ENCODE measurements at regions not wholly inside any gene's neighbourhood (a gene's known extent, or its start where the extent isn't known, plus 50 kb on each side); places are given as distances from the start of the nearest gene placed in this dataset.

- H3K4me1 ChIP-seq (ENCODE audit: control insufficient read depth, insufficient read depth, low read length) = no peaks in the 10 kb centered on the region
- no peak for TF ChIP-seq NRF1 (conservative IDR thresholded peaks at IDR 0.05; ENCODE audit: low read depth, low read length)
- no peak for TF ChIP-seq CBX5 (IDR thresholded peaks at IDR 0.05; ENCODE audit: low read depth)
- no peak for TF ChIP-seq CREM (IDR thresholded peaks at IDR 0.05; ENCODE audit: low read depth)
- no peak for TF ChIP-seq TCF7 (IDR thresholded peaks at IDR 0.05; ENCODE audit: borderline replicate concordance)
- TF ChIP-seq TAF1 (IDR thresholded peaks at IDR 0.05; ENCODE audit: borderline replicate concordance, low read depth, low read length) = no peak
- SMC1A ChIA-PET (ENCODE audit: uncharacterized antibody, unreplicated experiment) = no interaction called here
- no peak overlapping the region for H3K27ac ChIP-seq (ENCODE audit: control insufficient read depth, insufficient read depth)
- RAD21 ChIA-PET (ENCODE audit: unreplicated experiment) = no interaction called here
- BruUV-seq (replicated peaks) = no TSS peak
- no peak for FAIRE-seq
- no peak for ATAC-seq
- no peaks in the 10 kb centered on the region for H3K79me2 ChIP-seq (ENCODE audit: control insufficient read depth, insufficient read depth, low read length)
- DNase-seq (ENCODE audit: low read depth, low spot score) = no peak
- H3K9me3 ChIP-seq (replicated peaks; ENCODE audit: control insufficient read depth, insufficient read depth, low read length) = no peaks in the 10 kb centered on the region
- intact Hi-C loops (cut with micrococcal nuclease; ENCODE audit: unreplicated experiment) (no loop called here), in situ Hi-C loops (cut with MboI) (no loop called here)
- H2AFZ ChIP-seq (ENCODE audit: control insufficient read depth, low read depth, low read length) = no peak overlapping the region
- POLR2A ChIA-PET = no interaction called here
- H3K27me3 ChIP-seq (replicated peaks in 1 of 2; ENCODE audit: control insufficient read depth in 2 of 2, insufficient read depth in 2 of 2, low read length in 1 of 2) = no peaks in the 10 kb centered on the region
- WGBS (ENCODE audit: insufficient coverage, insufficient replicate concordance, low lambda C conversion rate, missing lambda C conversion rate) = 0% methylated on average over 1 of the region's 1 CpG
- H4K20me1 ChIP-seq (ENCODE audit: control insufficient read depth, insufficient read depth) = no peaks in the 10 kb centered on the region
- no peak overlapping the region for H3K9ac ChIP-seq (ENCODE audit: control insufficient read depth, insufficient read depth, low read length)
- CTCF ChIA-PET = interaction anchor here (1.2 kb wide), 1 partner anchor 438 kb away, joined by 3 read pairs; no protein-coding TSS in a partner anchor
- H3K4me3 ChIP-seq = no peak overlapping the region
- H3K36me3 ChIP-seq (ENCODE audit: control insufficient read depth in 2 of 2, insufficient read depth in 2 of 2, low read length in 1 of 2) = no peaks in the 10 kb centered on the region
- H3K4me2 ChIP-seq (ENCODE audit: control insufficient read depth, insufficient read depth) = no peak overlapping the region
Measured at GRCh38 chr9:13915131-13915530, 398.8 kb downstream of the NFIB start.

GRCh38 chr9:13911473-13911872, 402.5 kb downstream of the NFIB start:
- CTCF ChIA-PET = no interaction called here
- no peak for TF ChIP-seq NFYA (IDR thresholded peaks at IDR 0.05; ENCODE audit: borderline replicate concordance, low read depth, low read length)
- TF ChIP-seq POU2F2 (IDR thresholded peaks at IDR 0.05; ENCODE audit: borderline replicate concordance, low read depth, low read length) = no peak
- TF ChIP-seq ELK1 (IDR thresholded peaks at IDR 0.05; ENCODE audit: low read depth, low read length) = no peak
- TF ChIP-seq PAX8 (IDR thresholded peaks at IDR 0.05) = no peak
- TF ChIP-seq BHLHE40 (IDR thresholded peaks at IDR 0.05; ENCODE audit: borderline replicate concordance in 1 of 2, low read depth in 2 of 2, low read length in 1 of 2) = no peak
- TF ChIP-seq MTA3 (IDR thresholded peaks at IDR 0.05; ENCODE audit: borderline replicate concordance, low read length) = no peak
- TF ChIP-seq GATAD2B (conservative IDR thresholded peaks at IDR 0.05; ENCODE audit: low read depth) = no peak
- no peak for TF ChIP-seq SMAD5 (IDR thresholded peaks at IDR 0.05; ENCODE audit: low read depth)
- TF ChIP-seq ASH2L (IDR thresholded peaks at IDR 0.05; ENCODE audit: borderline replicate concordance, low read depth) = no peak
- no peak for TF ChIP-seq SPI1 (IDR thresholded peaks at IDR 0.05; ENCODE audit: borderline replicate concordance, insufficient read depth, low read depth, low read length)
- no peak for TF ChIP-seq BRCA1 (IDR thresholded peaks at IDR 0.05; ENCODE audit: low read depth, low read length)
- TF ChIP-seq WRNIP1 (IDR thresholded peaks at IDR 0.05; ENCODE audit: borderline replicate concordance, low read depth, low read length) = no peak
- TF ChIP-seq HDAC2 (IDR thresholded peaks at IDR 0.05) = no peak
- no peak for TF ChIP-seq SMARCA5 (IDR thresholded peaks at IDR 0.05)
- TF ChIP-seq POLR2AphosphoS2 (IDR thresholded peaks at IDR 0.05; ENCODE audit: low read depth, low read length) = no peak
- TF ChIP-seq POLR2AphosphoS5 (IDR thresholded peaks at IDR 0.05; ENCODE audit: low read length) = no peak
- TF ChIP-seq ZNF274 (IDR thresholded peaks at IDR 0.05; ENCODE audit: insufficient read depth, insufficient read length) = no peak

More at GRCh38 chr9:13911473-13911872, 402.5 kb downstream of the NFIB start:
- DNase-seq (ENCODE audit: low read depth, low spot score) (no peak), FAIRE-seq (no peak), ATAC-seq (no peak)
- ChIA-PET RAD21 (ENCODE audit: unreplicated experiment) (no interaction called here), POLR2A (no interaction called here), SMC1A (ENCODE audit: uncharacterized antibody, unreplicated experiment) (interaction anchor here (0.7 to 1.0 kb wide), 2 partner anchors 8 to 25 kb away, joined by 3 read pairs; no protein-coding TSS in a partner anchor)
- intact Hi-C loops (cut with micrococcal nuclease; ENCODE audit: unreplicated experiment) (no loop called here), in situ Hi-C loops (cut with MboI) (no loop called here)
- no peak overlapping the region for H3K4me2 ChIP-seq (ENCODE audit: control insufficient read depth, insufficient read depth)
- no peak overlapping the region for H3K4me3 ChIP-seq
- H3K27me3 ChIP-seq (replicated peaks in 1 of 2; ENCODE audit: control insufficient read depth in 2 of 2, insufficient read depth in 2 of 2, low read length in 1 of 2) = no peaks in the 10 kb centered on the region
- no peaks in the 10 kb centered on the region for H3K9me3 ChIP-seq (replicated peaks; ENCODE audit: control insufficient read depth, insufficient read depth, low read length)
- H3K4me1 ChIP-seq (ENCODE audit: control insufficient read depth, insufficient read depth, low read length) = no peaks in the 10 kb centered on the region
- H4K20me1 ChIP-seq (ENCODE audit: control insufficient read depth, insufficient read depth) = no peaks in the 10 kb centered on the region
- H2AFZ ChIP-seq (ENCODE audit: control insufficient read depth, low read depth, low read length) = no peak overlapping the region
- H3K27ac ChIP-seq (ENCODE audit: control insufficient read depth, insufficient read depth) = no peak overlapping the region
- H3K9ac ChIP-seq (ENCODE audit: control insufficient read depth, insufficient read depth, low read length) = no peak overlapping the region
- no peaks in the 10 kb centered on the region for H3K36me3 ChIP-seq (ENCODE audit: control insufficient read depth in 2 of 2, insufficient read depth in 2 of 2, low read length in 1 of 2)
- no TSS peak for BruUV-seq (replicated peaks)
- 0% methylated on average over 2 of the region's 2 CpGs for WGBS (ENCODE audit: insufficient coverage, insufficient replicate concordance, low lambda C conversion rate, missing lambda C conversion rate)
- no peaks in the 10 kb centered on the region for H3K79me2 ChIP-seq (ENCODE audit: control insufficient read depth, insufficient read depth, low read length)
